ENCODE measurements at regions not wholly inside any gene's neighbourhood (a gene's known extent, or its start where the extent isn't known, plus 50 kb on each side); places are given as distances from the start of the nearest gene placed in this dataset.

DNA sequence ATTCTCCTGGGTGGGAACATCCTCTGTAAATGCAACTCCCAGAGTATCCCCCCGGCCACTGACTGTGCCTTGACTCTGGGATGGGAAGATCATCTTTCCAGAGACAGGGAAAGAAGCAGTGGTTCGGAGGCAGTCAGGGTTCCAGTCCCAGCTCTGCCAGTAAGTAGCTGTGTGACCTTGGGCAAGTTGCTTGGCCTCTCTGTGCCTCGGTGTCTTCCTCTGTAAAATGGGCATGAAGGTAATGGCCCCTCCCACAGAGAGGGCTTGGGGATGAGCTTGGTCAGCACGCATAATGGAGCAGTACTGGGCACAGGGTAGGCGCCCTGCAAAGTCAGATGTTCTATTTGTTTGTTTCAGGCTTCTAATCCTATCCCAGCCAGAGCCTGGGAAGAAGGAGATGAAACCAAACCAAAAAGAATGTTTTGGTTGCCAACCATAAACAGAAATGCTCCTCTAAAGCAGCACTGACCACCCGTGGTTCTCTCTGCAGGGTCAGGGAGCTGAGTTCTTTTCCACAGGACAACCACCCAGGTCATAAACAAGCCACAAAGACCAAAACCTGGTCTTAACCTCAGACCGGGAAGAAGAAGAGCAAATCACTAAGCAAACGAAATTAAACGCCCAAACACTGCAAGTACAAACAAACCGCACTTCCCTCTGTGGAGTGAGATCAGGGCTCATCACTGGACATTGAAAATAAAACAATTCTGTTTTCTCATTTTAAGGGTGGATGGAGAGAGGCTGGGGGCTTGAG, 381.0 kb upstream of the SULF2 start:
- Mint-ChIP-seq H3K36me3 (no peaks in the 10 kb centered on the region), H3K4me3 (no peak overlapping the region), H3K27ac (no peak overlapping the region), H3K4me1 (peaks cover 4% of the 10 kb centered on the region), H3K9me3 (no peaks in the 10 kb centered on the region), H3K27me3 (ENCODE audit: low read depth) (no peaks in the 10 kb centered on the region)
- TF ChIP-seq USF1 (CRISPR knock-in tag; IDR thresholded peaks at IDR 0.05) (no peak), ZNF416 (CRISPR knock-in tag; IDR thresholded peaks at IDR 0.05) (no peak), TP53 (CRISPR knock-in tag; IDR thresholded peaks at IDR 0.05) (no peak), SOX15 (CRISPR knock-in tag; IDR thresholded peaks at IDR 0.05) (no peak), TCF7 (CRISPR knock-in tag; IDR thresholded peaks at IDR 0.05; ENCODE audit: low read depth) (no peak), ZNF219 (CRISPR knock-in tag; IDR thresholded peaks at IDR 0.05; ENCODE audit: borderline replicate concordance) (no peak), ATF1 (CRISPR knock-in tag; IDR thresholded peaks at IDR 0.05) (no peak), FOXJ3 (CRISPR knock-in tag; IDR thresholded peaks at IDR 0.05; ENCODE audit: borderline replicate concordance) (no peak), ZNF263 (CRISPR knock-in tag; IDR thresholded peaks at IDR 0.05; ENCODE audit: low read depth) (no peak), JUN (CRISPR knock-in tag; IDR thresholded peaks at IDR 0.05) (no peak), ZNF317 (CRISPR knock-in tag; IDR thresholded peaks at IDR 0.05; ENCODE audit: borderline replicate concordance, low read depth) (no peak), PRDM15 (CRISPR knock-in tag; IDR thresholded peaks at IDR 0.05) (no peak), ZNF512 (CRISPR knock-in tag; IDR thresholded peaks at IDR 0.05; ENCODE audit: borderline replicate concordance) (no peak), SMAD4 (CRISPR knock-in tag; IDR thresholded peaks at IDR 0.05) (no peak), FOXP1 (CRISPR knock-in tag; IDR thresholded peaks at IDR 0.05; ENCODE audit: borderline replicate concordance) (no peak), ZNF281 (CRISPR knock-in tag; IDR thresholded peaks at IDR 0.05) (no peak)
- TF ChIP-seq, protein P1, sequence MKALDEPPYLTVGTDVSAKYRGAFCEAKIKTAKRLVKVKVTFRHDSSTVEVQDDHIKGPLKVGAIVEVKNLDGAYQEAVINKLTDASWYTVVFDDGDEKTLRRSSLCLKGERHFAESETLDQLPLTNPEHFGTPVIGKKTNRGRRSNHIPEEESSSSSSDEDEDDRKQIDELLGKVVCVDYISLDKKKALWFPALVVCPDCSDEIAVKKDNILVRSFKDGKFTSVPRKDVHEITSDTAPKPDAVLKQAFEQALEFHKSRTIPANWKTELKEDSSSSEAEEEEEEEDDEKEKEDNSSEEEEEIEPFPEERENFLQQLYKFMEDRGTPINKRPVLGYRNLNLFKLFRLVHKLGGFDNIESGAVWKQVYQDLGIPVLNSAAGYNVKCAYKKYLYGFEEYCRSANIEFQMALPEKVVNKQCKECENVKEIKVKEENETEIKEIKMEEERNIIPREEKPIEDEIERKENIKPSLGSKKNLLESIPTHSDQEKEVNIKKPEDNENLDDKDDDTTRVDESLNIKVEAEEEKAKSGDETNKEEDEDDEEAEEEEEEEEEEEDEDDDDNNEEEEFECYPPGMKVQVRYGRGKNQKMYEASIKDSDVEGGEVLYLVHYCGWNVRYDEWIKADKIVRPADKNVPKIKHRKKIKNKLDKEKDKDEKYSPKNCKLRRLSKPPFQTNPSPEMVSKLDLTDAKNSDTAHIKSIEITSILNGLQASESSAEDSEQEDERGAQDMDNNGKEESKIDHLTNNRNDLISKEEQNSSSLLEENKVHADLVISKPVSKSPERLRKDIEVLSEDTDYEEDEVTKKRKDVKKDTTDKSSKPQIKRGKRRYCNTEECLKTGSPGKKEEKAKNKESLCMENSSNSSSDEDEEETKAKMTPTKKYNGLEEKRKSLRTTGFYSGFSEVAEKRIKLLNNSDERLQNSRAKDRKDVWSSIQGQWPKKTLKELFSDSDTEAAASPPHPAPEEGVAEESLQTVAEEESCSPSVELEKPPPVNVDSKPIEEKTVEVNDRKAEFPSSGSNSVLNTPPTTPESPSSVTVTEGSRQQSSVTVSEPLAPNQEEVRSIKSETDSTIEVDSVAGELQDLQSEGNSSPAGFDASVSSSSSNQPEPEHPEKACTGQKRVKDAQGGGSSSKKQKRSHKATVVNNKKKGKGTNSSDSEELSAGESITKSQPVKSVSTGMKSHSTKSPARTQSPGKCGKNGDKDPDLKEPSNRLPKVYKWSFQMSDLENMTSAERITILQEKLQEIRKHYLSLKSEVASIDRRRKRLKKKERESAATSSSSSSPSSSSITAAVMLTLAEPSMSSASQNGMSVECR (CRISPR knock-in tag; IDR thresholded peaks at IDR 0.05; ENCODE audit: borderline replicate concordance) = no peak
- TF ChIP-seq, protein P2, sequence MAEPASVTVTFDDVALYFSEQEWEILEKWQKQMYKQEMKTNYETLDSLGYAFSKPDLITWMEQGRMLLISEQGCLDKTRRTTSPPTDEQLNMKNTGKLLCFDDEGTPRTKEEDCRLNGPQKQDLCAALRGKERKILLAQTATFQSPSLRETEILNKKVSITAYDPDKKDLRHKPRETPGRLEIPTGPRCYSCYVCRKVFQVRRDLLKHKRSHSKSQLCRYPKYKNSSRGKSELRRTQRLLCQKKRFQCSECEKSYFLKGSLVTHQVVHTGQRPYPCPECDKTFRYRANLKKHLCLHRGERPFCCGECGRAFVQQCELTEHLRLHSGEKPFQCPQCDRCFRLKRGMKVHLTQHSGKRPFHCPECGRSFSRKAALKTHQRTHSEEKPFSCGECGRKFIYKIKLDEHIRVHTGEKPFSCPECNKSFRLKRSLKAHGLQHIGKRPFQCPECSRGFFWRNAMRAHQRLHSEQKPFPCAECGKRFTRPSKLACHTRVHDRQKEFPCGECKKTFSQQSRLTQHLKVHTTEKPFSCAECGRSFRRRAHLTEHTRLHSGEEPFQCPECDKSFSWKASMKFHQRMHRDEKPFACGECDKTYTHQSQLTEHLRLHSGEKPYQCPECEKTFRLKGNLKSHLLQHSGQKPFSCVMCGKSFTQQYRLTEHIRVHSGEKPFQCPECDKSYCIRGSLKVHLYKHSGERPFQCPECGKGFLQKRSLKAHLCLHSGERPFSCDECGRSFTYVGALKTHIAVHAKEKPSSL (CRISPR knock-in tag; conservative IDR thresholded peaks at IDR 0.05) = no peak
- TF ChIP-seq, protein P3, sequence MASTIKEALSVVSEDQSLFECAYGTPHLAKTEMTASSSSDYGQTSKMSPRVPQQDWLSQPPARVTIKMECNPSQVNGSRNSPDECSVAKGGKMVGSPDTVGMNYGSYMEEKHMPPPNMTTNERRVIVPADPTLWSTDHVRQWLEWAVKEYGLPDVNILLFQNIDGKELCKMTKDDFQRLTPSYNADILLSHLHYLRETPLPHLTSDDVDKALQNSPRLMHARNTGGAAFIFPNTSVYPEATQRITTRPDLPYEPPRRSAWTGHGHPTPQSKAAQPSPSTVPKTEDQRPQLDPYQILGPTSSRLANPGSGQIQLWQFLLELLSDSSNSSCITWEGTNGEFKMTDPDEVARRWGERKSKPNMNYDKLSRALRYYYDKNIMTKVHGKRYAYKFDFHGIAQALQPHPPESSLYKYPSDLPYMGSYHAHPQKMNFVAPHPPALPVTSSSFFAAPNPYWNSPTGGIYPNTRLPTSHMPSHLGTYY (CRISPR knock-in tag; IDR thresholded peaks at IDR 0.05) = no peak
- ChIA-PET CTCF (no interaction called here), POLR2A (no interaction called here)
- no peak for DNase-seq (ENCODE audit: low spot score)
- no peak for ATAC-seq
